Fibroblast of skin of left quadriceps (primary cell): ENCODE measurements at regions not wholly inside any gene's neighbourhood (a gene's known extent, or its start where the extent isn't known, plus 50 kb on each side); places are given as distances from the start of the nearest gene placed in this dataset.
A peak's percentile ranks its signal among the peaks of the same experiment; 100 is the strongest.

Experiments
- DNase-seq, 2 experiments: peaks; one replicate each; pipeline ENCODE4 v3.0.0-alpha.2; 2013; ENCODE audit warnings: low read depth in 2 of 2

- peak; percentile 74 to 76 for DNase-seq
These were observed 93.8 kb upstream of the SMNDC1 start for GRCh38 chr10:110398419-110399105.

- DNase-seq: peak; percentile 96 to 97
These were observed 94.6 kb upstream of the SMNDC1 start for GRCh38 chr10:110399106-110399964.

- DNase-seq: no peak
These were observed 95.5 kb upstream of the SMNDC1 start for GRCh38 chr10:110399965-110400933.

GRCh38 chr10:110401401-110402076, 96.2 kb upstream of the DUSP5 start:
- no peak for DNase-seq

GRCh38 chr10:110402077-110402416, 95.7 kb upstream of the DUSP5 start:
- DNase-seq: no peak

GRCh38 chr10:110403593-110403992, 94.1 kb upstream of the DUSP5 start:
- no peak for DNase-seq

- no peak for DNase-seq
These were observed 93.3 kb upstream of the DUSP5 start for GRCh38 chr10:110404413-110404812.

- no peak for DNase-seq
These were observed 92.9 kb upstream of the DUSP5 start for GRCh38 chr10:110404825-110405224.

GRCh38 chr10:110405380-110405779, 92.3 kb upstream of the DUSP5 start:
- no peak for DNase-seq

GRCh38 chr10:110407301-110408170, 90.2 kb upstream of the DUSP5 start:
- no peak for DNase-seq

- DNase-seq: no peak
These were observed 89.4 kb upstream of the DUSP5 start for GRCh38 chr10:110408203-110408871.

- no peak for DNase-seq
These were observed 88.8 kb upstream of the DUSP5 start for GRCh38 chr10:110408943-110409342.

GRCh38 chr10:110409488-110409887, 88.2 kb upstream of the DUSP5 start:
- no peak for DNase-seq

- DNase-seq: no peak
These were observed 87.8 kb upstream of the DUSP5 start for GRCh38 chr10:110409926-110410325.

GRCh38 chr10:110410329-110411046, 87.2 kb upstream of the DUSP5 start:
- DNase-seq: peak; percentile 90 to 92

GRCh38 chr10:110411047-110411410, 86.7 kb upstream of the DUSP5 start:
- peak in 1 of 2 experiments; percentile 42 for DNase-seq

GRCh38 chr10:110413049-110413783, 84.5 kb upstream of the DUSP5 start:
- no peak for DNase-seq

GRCh38 chr10:110413903-110414547, 83.7 kb upstream of the DUSP5 start:
- DNase-seq: no peak
